GM12891 (cell line): ENCODE measurements at regions not wholly inside any gene's neighbourhood (a gene's known extent, or its start where the extent isn't known, plus 50 kb on each side); places are given as distances from the start of the nearest gene placed in this dataset.

Experiments
- DNase-seq: peaks from one replicate; pipeline ENCODE4 v3.0.0; 2011; ENCODE audit warnings: low spot score; ENCODE audit not compliant: insufficient read length
- FAIRE-seq: peaks from 2 replicates; lab custom pipeline; 2011; peaks lifted over from hg19 to GRCh38; lab: Jason Lieb, UNC
- PAX5 ChIP-seq: IDR thresholded peaks from 2 replicates; pipeline ENCODE4 v1.6.1; 2011; ENCODE audit warnings: low read length, moderate library complexity, mild to moderate bottlenecking; ENCODE audit not compliant: insufficient read depth, severe bottlenecking
- POLR2A ChIP-seq: IDR thresholded peaks from 2 replicates; pipeline ENCODE4 v1.6.1; 2011; ENCODE audit warnings: low read depth, low read length, control low read depth
- POLR2AphosphoS5 ChIP-seq: IDR thresholded peaks from 2 replicates; pipeline ENCODE4 v1.6.1; 2011; ENCODE audit warnings: low read depth, low read length, control low read depth
- POU2F2 ChIP-seq: IDR thresholded peaks from 2 replicates; pipeline ENCODE4 v1.6.1; 2011; ENCODE audit warnings: low read depth, mild to moderate bottlenecking, control low read depth, low read length, moderate library complexity
- SPI1 ChIP-seq: IDR thresholded peaks from 2 replicates; pipeline ENCODE4 v1.6.1; 2011; ENCODE audit warnings: low read depth, low read length, control low read depth
- TAF1 ChIP-seq: IDR thresholded peaks from 2 replicates; pipeline ENCODE4 v1.6.1; 2011; ENCODE audit warnings: low read depth, low read length, control low read depth

DNA sequence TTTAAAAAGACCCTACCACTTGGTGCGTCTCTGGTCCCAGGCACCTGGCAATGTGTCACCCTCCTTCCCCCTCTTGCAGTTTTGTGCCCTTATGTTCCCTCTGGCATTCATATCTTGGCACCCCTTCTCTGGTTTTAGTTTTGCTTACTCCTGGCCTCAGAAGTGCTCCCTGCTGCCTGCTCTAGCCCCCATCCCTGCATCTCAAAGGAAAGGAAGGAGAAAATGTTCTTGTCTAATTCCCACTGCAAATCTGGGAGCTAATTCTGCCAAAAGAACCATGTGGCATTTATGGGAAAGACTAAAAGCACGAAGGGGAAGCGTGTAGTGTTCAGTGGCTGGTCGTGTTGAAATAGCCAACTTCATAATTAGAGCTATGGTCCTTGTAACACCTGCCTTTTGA lies 340.1 kb upstream of the RPS6KA3 start:
- FAIRE-seq (no peak), DNase-seq (no peak)
- TF ChIP-seq PAX5: no peak
- no peak for TF ChIP-seq POLR2A
- TF ChIP-seq POU2F2: no peak
- TF ChIP-seq TAF1: no peak
- no peak for TF ChIP-seq POLR2AphosphoS5
- TF ChIP-seq SPI1: no peak

DNA sequence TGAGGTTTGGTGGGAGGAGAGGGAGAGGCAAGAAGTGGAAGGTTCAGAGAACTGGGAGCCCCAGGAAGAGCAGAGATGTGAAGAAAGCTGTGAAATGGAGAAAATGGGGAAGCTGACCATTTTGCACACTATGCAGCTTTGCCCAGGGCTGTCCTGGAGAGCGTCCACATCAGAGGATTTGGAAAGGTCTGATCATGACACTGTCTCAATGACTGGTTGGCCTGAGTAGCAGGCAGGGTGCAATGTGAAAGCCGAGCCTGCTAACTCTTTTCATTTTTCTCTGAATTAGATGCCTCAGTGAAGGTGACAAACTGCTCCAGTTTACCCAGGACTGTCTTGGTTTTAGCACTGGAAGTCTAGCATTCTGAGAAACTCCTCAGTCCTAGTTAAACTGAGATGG lies 330.1 kb upstream of the RPS6KA3 start:
- FAIRE-seq (no peak), DNase-seq (no peak)
- TF ChIP-seq POLR2AphosphoS5 (no peak), POU2F2 (no peak), POLR2A (no peak), SPI1 (no peak), TAF1 (no peak), PAX5 (no peak)

DNA sequence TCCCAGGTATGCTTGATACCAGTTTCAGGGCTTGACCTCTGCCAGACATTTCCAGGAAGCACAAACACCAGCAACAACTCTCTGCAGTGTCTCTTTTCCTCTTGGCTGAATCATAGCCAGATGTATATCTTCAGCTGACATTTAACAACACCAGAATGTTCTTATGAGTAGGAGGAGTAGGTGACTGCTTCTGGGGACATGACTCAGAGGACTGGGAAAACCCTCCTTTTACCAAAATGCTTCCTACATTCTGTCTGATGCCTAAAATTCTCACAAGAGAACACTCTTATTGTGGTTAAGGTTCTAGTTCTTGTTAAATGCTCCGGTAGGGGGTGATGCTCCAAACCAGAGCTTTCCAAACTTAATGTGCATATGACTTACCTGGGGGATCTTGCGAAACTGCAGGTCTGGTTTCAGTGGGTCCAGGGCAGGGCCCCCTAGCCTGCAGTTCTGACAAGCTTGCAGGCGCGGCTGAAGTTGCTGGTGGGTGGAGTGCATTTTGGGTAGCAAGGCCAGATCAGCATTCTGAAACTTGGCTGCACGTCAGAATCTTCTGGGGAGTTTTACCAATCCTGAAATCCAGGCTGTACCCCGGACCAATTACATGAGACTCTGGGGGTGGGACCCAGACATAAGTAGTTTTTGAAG lies 329.3 kb upstream of the RPS6KA3 start:
- FAIRE-seq: no peak
- no peak for TF ChIP-seq TAF1
- no peak for DNase-seq

- FAIRE-seq: peak; percentile 55
- no peak for TF ChIP-seq PAX5
- TF ChIP-seq POU2F2: no peak
- no peak for TF ChIP-seq POLR2A
- TF ChIP-seq SPI1: no peak
- no peak for TF ChIP-seq POLR2AphosphoS5
- DNase-seq: no peak
Measured at GRCh38 chrX:20594985-20595384, 328.3 kb upstream of the RPS6KA3 start.

GRCh38 chrX:20593836-20594235 lies 327.1 kb upstream of the RPS6KA3 start:
- DNase-seq (no peak), FAIRE-seq (no peak)
- no peak for TF ChIP-seq POU2F2
- TF ChIP-seq SPI1: no peak
- no peak for TF ChIP-seq TAF1
- TF ChIP-seq PAX5: no peak
- no peak for TF ChIP-seq POLR2A
- TF ChIP-seq POLR2AphosphoS5: no peak

- DNase-seq: no peak
- FAIRE-seq: no peak
- TF ChIP-seq SPI1 (no peak), PAX5 (no peak), POU2F2 (no peak), TAF1 (no peak), POLR2A (no peak), POLR2AphosphoS5 (no peak)
Measured at GRCh38 chrX:20593402-20593801, 326.7 kb upstream of the RPS6KA3 start.

GRCh38 chrX:20591246-20591645 lies 324.5 kb upstream of the RPS6KA3 start:
- DNase-seq: no peak
- no peak for FAIRE-seq
- no peak for TF ChIP-seq POLR2AphosphoS5
- no peak for TF ChIP-seq SPI1
- TF ChIP-seq PAX5: no peak
- TF ChIP-seq POU2F2: no peak
- TF ChIP-seq TAF1: no peak
- TF ChIP-seq POLR2A: no peak

GRCh38 chrX:20585782-20586181 lies 319.1 kb upstream of the RPS6KA3 start:
- FAIRE-seq (no peak), DNase-seq (no peak)
- TF ChIP-seq PAX5 (no peak), TAF1 (no peak), POU2F2 (no peak)

- no peak for FAIRE-seq
- no peak for TF ChIP-seq TAF1
- no peak for TF ChIP-seq POLR2AphosphoS5
- TF ChIP-seq POLR2A: no peak
- no peak for TF ChIP-seq POU2F2
- TF ChIP-seq PAX5: no peak
- TF ChIP-seq SPI1: no peak
- DNase-seq: no peak
Measured at GRCh38 chrX:20571611-20572010, 304.9 kb upstream of the RPS6KA3 start.

GRCh38 chrX:20567108-20567507 lies 300.4 kb upstream of the RPS6KA3 start:
- no peak for DNase-seq
- TF ChIP-seq PAX5 (no peak), POU2F2 (no peak), POLR2AphosphoS5 (no peak), POLR2A (no peak), SPI1 (no peak), TAF1 (no peak)
- FAIRE-seq: no peak

DNA sequence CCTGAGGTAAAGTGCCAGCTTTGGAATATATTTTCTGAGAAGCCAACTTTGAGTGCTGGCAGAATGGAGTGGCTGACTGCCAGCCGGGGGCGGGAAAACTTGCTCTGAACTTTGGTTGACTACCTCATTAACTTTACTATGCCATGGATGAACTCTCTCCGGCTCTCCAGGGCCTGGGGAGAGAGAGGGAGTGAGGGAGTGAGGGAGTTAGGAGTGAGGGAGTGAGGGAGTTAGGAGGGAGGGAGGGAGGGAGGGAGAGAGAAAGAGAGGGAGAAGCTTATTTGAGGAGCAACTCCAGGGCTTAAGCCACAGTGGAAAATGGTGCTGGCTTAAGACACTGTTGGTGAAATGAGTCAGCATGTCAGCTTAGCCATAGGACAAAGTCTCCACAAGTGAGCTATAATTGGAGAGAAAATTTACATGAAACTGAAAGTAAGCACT lies 280.9 kb upstream of the RPS6KA3 start:
- DNase-seq: no peak
- peak; percentile 64 for FAIRE-seq
- TF ChIP-seq POU2F2 (no peak), SPI1 (no peak), POLR2AphosphoS5 (no peak), PAX5 (no peak), POLR2A (no peak), TAF1 (no peak)
